Activated CD4-positive, alpha-beta T cell treated with anti-CD3 and anti-CD28 coated beads, Interleukin-2, amount 50 U/mL, for 48 hours (primary cell): ENCODE measurements at regions not wholly inside any gene's neighbourhood (a gene's known extent, or its start where the extent isn't known, plus 50 kb on each side); places are given as distances from the start of the nearest gene placed in this dataset.
A peak's percentile ranks its signal among the peaks of the same experiment; 100 is the strongest.
"Not testable (repeated sequence)": the region's sequence is repeated elsewhere in the genome, so short reads cannot be mapped to it uniquely, and the experiment has no call there.

Source experiments
- DNase-seq, 2 experiments: peaks; one replicate each; pipeline ENCODE4 v3.0.0-alpha.2; 2020

- DNase-seq = no peak
Observed at GRCh38 chr6:165002358-165002757, 307.0 kb downstream of the C6orf118 start.

GRCh38 chr6:165001502-165002157, 307.8 kb downstream of the C6orf118 start:
- DNase-seq = no peak

GRCh38 chr6:164998297-164998696, 311.1 kb downstream of the C6orf118 start:
- no peak for DNase-seq

GRCh38 chr6:164996838-164997237, 312.6 kb downstream of the C6orf118 start:
- no peak for DNase-seq

GRCh38 chr6:164991573-164991972, 317.8 kb downstream of the C6orf118 start:
- no peak for DNase-seq

GRCh38 chr6:164990901-164991300, 318.5 kb downstream of the C6orf118 start:
- no peak for DNase-seq

- no peak for DNase-seq
Observed at GRCh38 chr6:164982389-164982788, 327.0 kb downstream of the C6orf118 start.

- no peak for DNase-seq
Observed at GRCh38 chr6:164967102-164967501, 342.3 kb downstream of the C6orf118 start.

- DNase-seq = no peak
Observed at GRCh38 chr6:164962805-164963204, 346.6 kb downstream of the C6orf118 start.

GRCh38 chr6:164947164-164947563, 362.2 kb downstream of the C6orf118 start:
- DNase-seq = no peak

- no peak for DNase-seq
Observed at GRCh38 chr6:164942271-164942670, 367.1 kb downstream of the C6orf118 start.

GRCh38 chr6:164933238-164933794, 376.1 kb downstream of the C6orf118 start:
- not testable (repeated sequence) for DNase-seq

- DNase-seq = no peak
Observed at GRCh38 chr6:164929408-164929977, 379.9 kb downstream of the C6orf118 start.

- no peak for DNase-seq
Observed at GRCh38 chr6:164928728-164929407, 380.5 kb downstream of the C6orf118 start.

GRCh38 chr6:164928057-164928727, 381.2 kb downstream of the C6orf118 start:
- DNase-seq = no peak

GRCh38 chr6:164927288-164928056, 381.9 kb downstream of the C6orf118 start:
- peak; percentile 57 to 66 for DNase-seq

- DNase-seq = no peak
Observed at GRCh38 chr6:164926686-164927085, 382.7 kb downstream of the C6orf118 start.

GRCh38 chr6:164925681-164926530, 383.5 kb downstream of the C6orf118 start:
- DNase-seq = no peak

- no peak for DNase-seq
Observed at GRCh38 chr6:164924674-164925073, 384.7 kb downstream of the C6orf118 start.

GRCh38 chr6:164917211-164917610, 392.2 kb downstream of the C6orf118 start:
- no peak for DNase-seq

GRCh38 chr6:164916087-164916486, 393.3 kb downstream of the C6orf118 start:
- no peak for DNase-seq
